HG03280 (cell line): ENCODE measurements at regions not wholly inside any gene's neighbourhood (a gene's known extent, or its start where the extent isn't known, plus 50 kb on each side); places are given as distances from the start of the nearest gene placed in this dataset.

Source experiments
- ATAC-seq: cut with Tn5 transposase; IDR thresholded peaks from one replicate; pipeline ENCODE4 v1.9.1; 2021; ENCODE audit warnings: mild to moderate bottlenecking, moderate library complexity; ENCODE audit not compliant: unreplicated experiment

DNA sequence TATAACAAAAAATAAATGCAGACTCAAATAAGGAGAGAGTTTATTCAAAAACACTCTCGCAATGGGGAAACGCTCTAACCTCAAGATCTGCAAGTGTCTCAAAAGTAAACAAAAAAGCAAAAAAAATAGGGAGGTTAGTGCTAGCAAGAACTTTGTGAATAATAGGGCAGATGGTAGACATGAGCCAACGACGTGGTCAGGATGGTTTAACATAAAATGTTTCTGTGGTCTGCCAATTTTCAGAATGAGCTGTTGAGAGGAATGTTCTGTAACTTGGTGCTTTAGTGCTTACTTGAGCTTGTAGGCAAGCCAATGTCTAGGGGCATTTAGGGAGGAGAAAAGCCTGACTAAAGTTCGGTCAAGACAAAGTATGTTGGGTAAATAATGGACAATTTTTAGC, 1813.9 kb upstream of the CDH6 start:
- ATAC-seq: no peak

DNA sequence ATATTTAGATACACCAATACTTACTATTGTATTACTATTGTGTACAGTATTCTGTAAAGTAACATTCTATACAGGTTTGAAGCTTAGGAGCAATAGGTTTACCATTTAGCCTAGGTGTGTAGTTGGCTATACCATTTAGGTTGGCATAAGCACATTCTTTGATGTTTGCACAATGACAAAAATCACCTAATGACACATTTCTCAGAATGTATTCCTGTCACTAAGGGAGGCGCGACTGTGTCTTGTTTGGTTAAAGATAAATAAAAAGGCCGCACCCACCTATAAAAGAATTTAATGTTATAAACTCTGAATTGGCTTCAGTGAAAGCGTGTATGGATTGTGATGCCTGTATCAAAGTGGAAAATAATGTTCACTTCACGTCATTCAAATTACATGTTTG, 1815.4 kb upstream of the CDH6 start:
- no peak for ATAC-seq

DNA sequence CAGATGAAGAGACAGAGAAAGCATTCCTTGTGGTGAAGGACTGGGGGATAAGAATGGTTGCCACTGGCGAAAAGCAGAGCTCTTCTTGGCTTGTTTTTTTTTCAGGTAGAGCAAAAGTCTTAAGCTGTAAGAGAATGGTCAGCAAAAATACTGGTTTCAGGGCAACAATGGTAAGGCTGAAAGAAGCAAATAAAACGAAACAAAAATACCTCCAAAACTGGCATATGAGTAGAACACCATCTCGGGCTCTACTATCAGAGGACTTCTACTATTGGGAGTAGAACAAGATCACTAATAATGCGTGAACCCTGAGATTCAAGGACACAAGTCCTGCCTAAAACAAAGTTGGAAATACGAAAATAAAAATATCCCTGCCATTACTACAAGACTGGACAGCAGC, 1823.2 kb upstream of the CDH6 start:
- no peak for ATAC-seq

DNA sequence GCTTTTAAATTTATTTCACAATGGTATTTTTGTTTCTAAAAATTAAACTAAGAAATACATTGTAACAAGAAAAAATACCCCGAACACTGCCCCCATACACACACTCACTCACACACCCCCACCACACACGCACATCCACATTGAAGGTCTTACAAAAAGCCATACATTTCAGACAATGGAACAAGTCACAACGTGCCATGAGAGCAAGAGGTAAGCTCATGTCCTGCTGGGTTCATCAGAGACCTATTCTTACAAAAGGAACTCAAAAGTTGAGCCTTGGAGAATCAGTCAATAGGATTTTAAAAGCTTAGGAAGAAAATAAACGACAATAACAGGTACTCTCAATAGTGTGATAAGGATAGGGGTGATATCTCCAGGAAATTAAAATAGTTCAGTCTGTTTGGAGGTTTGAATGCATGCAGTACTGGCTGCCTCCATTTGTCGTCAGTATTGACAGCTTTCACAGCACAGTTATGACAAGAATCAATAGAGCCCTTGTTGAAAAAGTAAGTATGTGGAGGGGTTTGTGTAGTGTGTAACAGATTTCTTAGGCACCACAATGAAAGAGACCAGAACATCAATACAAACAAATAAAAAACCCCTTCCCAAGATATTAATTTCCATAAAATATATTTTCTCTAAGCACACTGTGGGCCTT, 1826.2 kb upstream of the CDH6 start:
- ATAC-seq: no peak

DNA sequence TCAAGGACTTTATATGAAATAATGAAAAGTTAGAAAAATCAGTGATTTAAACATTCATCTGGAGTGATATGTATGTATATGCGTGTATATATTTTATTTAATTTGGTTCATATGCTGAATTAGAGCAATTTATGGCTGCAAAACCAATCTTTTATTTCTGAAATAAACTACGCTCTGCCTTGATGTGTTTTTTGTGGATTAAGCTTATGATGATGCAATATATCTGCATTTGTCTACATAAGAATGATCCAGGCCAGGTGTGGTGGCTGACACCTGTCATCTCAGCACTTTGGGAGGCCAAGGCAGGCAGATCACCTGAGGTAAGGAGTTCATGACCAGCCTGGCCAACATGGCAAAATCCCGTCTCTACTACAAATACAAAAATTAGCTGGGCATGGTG, 1842.3 kb upstream of the CDH6 start:
- ATAC-seq: no peak

DNA sequence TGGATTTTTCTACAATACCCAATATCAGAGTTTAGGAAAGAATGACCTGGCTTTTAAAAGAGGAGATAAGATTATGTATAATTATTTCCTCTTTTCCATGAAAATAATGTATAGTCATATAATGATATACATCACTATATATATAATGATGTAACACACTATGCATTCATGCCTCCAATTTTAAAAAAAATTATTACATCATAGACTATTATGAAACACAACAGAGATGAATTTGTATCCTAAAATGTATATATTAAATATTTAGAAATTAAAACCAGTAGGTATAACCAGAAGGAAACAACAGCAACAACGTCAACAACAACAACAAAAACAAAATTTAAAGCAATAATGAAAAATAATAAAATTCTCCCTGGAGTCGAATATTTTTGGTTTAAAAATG, 1856.5 kb upstream of the CDH6 start:
- no peak for ATAC-seq

DNA sequence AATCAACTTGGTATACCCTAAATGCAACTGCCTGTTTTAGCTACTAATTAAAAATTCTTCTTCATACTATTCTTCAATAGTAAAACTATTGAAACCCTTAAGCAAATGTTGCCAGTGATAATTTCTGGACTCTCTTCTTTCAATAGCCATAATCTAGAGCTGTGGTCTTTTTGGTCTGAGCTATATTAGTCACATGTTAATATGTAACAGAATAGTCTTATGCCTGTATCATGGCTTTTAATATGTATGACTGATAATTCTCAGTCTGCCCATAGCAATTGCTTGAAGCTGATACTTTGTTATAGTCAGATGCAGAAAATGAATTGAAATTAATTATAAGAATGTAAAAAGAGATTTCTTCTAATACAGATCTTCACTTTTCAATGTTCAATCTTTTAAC, 1871.9 kb upstream of the CDH6 start:
- no peak for ATAC-seq

DNA sequence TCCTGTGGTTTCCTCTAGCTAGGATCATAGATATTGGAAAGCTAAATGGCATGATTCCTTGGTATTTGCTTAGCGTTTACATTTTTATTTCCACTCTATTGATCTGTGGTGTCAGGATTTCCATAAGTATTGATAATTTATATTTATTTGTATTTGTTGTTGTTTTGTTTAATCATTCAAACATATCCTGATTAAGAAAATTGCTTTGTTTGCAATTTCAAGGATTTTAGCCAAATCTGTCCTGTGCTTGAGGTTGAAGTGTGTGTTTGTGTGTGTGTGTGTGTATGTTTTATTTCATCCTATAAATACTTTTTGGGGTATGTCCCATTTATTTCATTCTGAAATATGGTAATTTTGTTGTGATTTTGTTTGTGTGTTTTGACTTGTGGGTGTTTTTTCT, 1884.1 kb upstream of the CDH6 start:
- ATAC-seq: no peak

DNA sequence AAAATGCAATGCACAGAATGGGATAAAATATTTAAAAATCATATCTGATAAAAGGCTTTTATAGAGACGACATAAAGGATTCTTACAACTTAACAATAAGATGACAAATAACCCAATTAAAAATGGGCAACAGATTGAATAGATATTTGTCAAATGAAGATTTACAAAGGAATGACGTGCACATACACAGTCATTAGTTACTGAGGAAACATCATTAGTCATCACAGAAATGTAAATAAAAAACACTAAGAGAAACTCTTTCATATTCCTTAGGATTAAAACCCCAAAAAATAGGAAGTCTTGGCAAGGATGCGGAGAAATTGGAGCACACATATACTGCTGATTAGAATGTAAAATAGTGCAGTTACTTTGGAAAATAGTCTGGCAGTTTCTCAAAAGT, 1886.0 kb upstream of the CDH6 start:
- ATAC-seq: no peak

DNA sequence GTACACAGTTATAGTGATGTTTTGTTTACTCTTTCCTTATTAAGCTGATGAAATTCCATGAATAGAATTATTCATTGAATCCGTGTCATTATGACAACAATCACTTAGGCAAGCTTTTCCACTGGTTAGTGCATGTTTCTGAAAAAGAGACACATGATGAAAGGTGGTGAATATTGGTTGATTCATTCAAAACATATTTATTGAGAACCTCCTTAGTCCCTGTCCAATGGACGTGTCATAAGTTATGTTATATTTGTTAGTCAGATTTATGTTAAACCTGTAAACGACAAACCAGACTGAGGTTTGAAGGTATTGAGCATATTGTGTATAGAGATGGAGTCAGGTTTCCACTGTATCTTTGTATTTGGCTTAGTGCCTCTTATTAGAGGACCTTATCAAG, 1888.9 kb upstream of the CDH6 start:
- no peak for ATAC-seq

DNA sequence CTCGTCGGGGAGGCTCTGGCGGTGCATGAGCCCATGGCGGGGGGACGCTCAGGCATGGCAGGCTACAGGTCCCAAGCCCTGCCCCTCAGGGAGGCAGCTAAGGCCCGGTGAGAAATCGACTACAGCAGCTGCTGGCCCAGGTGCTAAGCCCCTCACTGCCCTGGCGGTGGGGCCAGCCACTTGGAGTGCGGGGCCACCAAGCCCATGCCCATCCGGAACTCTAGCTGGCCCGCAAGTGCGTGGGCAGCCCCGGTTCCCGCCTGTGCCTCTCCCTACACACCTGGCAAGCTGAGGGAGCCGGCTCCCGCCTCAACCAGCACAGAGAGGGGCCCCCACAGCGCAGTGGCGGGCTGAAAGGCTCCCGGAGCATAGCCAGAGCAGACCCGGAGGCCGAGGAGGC, 1896.9 kb upstream of the CDH6 start:
- ATAC-seq: no peak

DNA sequence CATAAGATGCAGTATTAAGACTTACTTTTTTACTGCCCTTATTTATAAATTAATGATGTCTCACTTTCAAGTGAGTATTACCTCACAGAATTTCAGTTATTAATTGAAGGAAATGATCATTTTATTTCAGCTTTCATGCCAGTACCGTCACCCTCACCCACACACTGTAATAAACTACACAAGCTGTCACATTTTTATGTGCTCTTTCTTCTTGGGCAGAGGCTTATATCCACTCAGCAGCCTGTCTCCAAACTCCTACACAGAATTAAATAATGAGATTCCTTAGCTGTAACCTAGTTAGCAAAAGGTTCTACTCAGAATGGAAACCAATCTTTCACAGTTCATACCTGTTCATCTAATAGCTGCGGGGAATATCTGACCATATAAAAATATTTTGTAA, 1915.8 kb upstream of the CDH6 start:
- no peak for ATAC-seq

DNA sequence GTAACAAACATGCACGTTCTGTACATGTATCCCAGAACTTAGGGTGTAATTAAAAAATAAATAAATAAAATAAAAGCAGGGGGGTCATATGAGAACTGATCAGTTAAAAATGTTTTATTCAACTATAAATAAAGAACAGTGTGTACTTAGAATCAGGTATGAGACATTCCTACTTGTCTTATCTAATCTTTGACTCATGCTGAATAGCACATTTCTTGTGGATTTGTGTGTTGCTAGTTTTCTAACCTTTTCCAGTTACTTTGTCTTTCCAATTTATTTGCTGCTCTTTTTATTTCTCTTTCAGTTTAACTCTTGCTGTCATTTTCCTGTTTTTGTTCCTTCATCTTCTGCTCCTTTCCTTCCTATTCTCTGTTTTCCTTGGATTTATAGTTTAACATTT, 1917.1 kb upstream of the CDH6 start:
- no peak for ATAC-seq

DNA sequence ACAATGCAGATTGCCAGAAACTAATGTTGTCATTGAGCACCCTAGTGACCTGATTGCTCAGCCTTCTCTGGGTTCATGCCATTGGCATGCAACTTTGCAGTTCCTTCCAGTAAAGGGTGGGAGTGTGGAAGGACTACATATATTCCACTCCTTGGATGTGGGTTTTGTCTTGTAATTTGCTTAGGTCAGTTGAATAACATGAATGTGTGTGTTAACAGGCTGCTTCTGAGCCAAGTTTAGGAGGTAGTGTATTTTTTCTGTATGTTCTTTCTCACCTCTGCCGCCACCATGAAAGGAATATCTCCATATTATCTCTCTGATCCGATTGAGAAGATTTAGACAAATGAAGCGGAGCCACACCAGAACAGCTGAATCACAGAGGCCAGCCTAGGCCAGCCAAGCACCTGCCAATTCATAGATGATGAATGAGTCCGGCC, 1929.6 kb upstream of the CDH6 start:
- no peak for ATAC-seq

DNA sequence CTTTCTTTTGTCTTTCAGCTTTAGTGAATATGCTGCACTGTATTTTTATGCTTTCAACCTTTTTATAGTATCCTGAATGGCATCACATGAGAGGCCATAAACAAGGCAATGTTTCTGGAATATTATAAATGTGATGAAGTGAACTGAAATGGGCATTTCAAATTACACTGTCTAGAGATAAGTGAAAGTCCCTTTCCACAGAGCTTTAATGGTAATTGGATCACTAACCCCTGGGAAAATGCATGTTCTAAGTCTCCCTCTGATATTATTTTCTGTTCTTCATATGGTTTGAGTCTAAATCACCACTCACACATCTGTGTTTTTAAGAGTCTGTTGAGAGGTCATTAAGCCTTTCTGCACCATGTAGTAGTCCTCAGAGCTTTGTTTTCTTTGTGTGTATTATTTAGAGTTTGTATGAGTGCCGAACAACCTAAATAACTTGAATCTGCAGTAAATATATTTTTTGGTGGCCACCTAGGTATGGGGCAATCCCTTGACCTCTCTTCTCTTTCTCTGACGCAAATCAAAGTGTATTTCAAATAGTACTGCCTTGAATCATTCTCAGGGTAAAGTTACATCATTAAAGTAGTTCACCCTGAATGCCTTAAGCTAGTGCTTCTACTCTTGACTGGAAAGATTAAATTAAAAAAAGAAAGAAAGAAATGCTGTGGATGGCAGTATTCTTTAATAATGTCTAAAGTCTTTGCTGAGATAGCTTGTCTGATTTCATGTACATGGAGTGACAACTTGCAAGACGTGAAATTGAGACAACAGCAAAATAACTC, 1931.0 kb upstream of the CDH6 start:
- ATAC-seq: no peak

DNA sequence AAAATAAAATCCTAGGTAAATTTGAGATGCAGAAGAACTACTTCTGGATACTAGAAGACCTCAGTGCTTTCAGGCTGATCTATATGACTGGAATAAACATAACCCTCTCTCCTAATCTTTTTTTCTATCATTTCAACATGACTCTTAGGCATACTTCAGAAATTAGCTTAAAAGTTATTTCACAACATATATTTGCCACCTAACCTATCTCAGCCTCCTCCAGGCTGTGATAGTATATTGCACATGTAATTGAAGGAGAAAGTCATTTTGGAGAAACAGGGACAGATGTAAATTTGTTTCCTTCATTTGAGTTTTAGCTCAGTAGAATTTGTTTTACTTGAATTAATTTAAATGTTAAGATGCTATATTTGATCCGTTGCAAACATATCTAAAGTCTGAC, 1932.3 kb upstream of the CDH6 start:
- no peak for ATAC-seq

DNA sequence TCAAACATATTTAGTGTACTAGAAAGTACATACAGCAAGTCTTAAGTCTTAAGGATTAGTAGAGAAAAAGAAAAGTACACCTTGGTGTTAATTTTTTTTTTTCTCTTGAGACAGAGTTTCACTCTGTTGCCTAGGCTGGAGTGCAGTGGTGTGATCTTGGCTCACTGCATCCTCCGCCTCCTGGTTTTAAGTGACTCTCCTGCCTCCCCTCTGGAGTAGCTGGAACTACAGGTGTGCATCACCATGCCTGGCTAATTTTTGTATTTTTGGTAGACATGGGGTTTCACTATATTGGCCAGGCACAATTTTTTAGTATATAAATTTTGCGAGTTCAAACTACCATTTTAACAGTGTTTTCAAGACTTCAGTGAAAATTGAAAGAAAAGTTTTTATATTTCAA, 1941.1 kb upstream of the CDH6 start:
- ATAC-seq: no peak

DNA sequence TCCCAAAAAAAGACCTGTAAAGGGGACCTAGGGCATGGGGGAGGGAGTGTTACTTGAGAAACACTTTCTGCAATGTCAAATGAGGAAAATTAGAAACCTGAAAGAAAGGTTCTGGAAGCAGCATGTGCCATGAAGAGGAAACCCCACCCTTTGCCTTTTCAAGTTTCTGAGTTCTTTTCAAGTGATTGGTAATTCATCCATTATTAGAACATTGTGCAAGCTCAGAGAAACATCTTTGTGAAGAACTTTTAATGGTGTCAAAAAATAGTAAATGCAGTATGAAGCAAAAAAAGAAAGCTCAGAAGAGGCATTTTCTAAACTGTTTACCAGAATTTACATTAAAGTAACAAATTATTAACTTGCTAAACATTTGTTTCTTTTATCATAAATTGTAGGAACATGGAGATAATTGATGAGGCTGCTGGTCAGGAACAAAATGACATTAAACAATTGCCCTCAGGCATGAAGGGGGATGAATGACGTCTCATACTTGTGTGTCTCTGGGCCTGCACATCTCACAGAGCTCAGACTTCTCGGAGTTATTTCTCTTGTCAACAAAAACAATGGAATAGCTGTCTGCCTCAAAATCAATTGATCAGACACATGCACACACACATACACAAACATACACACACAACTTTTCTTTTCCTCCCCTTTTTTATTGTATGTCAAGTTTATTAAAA, 1946.0 kb upstream of the CDH6 start:
- no peak for ATAC-seq

DNA sequence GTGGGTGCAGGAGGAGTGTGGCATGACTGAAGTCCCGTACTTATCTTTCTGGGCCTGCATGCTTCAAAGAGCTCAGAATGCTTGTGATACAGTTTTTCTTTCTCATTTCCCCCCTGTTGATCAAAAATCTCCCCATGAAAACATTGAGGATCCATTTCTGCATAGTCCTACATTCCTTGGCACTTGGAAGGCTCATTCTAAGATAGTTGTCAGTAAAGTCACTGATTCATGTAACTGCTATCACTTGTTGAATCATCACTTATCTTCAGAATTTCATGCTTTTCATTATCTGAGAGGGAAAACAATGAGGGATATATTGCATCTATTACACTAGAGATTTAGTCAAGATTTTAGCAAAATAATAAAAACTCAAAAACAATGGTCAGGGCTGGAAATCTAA, 1953.1 kb upstream of the CDH6 start:
- ATAC-seq: no peak

DNA sequence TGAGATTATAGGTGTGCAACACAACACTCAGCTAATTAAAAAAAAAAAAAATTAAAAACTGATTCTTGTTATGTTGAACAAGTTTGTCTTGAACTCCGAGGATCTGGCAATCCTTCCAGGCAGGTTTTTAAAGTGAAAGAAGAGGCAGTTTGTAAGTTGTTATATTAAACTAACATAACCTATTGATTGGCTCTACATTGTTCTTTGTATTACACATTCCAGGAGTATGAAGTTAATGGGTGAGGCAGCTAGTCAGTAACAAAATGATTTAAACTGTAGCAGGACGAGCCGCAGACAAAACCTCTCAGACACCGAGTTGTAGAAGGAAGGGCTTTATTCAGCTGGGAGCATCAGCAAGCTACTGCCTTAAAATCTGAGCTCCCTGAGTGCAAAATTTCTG, 1953.9 kb upstream of the CDH6 start:
- ATAC-seq: no peak

DNA sequence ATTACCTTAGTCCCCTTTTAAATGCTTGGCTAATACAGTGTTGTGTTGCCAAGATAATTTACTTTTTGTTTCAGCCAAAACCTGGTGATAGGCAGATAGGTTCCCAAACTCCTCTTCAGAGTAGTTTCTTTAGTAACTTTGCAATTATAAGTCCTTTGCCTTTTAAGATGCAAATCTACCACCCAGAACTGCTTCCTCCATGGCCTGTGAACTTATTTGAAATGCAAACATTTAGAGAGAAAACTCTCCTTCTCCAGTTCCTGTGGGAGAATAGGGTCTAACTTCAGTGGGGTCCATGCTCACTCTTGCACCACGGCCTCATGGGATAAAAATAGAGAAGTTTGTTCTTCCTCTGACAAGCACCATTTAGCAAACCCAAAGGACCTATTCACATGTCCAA, 1955.4 kb upstream of the CDH6 start:
- ATAC-seq: no peak

DNA sequence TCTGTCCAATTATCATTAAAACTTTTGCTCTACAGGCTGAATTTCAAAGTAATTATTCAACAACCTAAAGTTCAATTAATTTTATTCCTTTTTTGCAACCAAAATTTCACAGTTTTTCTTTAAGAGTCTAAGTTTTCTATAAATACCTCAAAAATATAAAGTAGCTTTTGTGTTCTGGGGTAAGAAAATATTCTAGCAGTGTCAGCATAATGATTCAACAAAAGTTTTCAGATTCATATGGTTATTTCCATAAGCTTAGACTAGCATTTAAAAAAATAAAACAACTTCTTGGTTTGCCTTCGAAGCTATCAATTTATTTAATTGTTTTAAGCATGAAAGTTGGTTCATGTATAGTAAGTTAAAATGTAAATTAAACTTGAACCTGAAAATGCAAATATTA, 1962.3 kb upstream of the CDH6 start:
- ATAC-seq: no peak
